GM21619 (cell line): ENCODE measurements at regions not wholly inside any gene's neighbourhood (a gene's known extent, or its start where the extent isn't known, plus 50 kb on each side); places are given as distances from the start of the nearest gene placed in this dataset.

Experiments used
- ATAC-seq: cut with Tn5 transposase; IDR thresholded peaks from one replicate; pipeline ENCODE4 v1.9.1; 2021; ENCODE audit not compliant: unreplicated experiment

- no peak for ATAC-seq
Observed at GRCh38 chr2:16840496-16841172, 175.0 kb upstream of the CYRIA start.

- ATAC-seq: no peak
Observed at GRCh38 chr2:16832910-16833309, 167.3 kb upstream of the CYRIA start.

- no peak for ATAC-seq
Observed at GRCh38 chr2:16828828-16829160, 163.2 kb upstream of the CYRIA start.

GRCh38 chr2:16828044-16828827 lies 162.6 kb upstream of the CYRIA start:
- ATAC-seq: no peak

- ATAC-seq: no peak
Observed at GRCh38 chr2:16824472-16824871, 158.8 kb upstream of the CYRIA start.

GRCh38 chr2:16821692-16822091 lies 156.1 kb upstream of the CYRIA start:
- no peak for ATAC-seq

- no peak for ATAC-seq
Observed at GRCh38 chr2:16818203-16818556, 152.5 kb upstream of the CYRIA start.

GRCh38 chr2:16817305-16818202 lies 151.9 kb upstream of the CYRIA start:
- ATAC-seq: no peak

GRCh38 chr2:16816522-16816921 lies 150.9 kb upstream of the CYRIA start:
- ATAC-seq: no peak

GRCh38 chr2:16816016-16816415 lies 150.4 kb upstream of the CYRIA start:
- ATAC-seq: no peak

- ATAC-seq: no peak
Observed at GRCh38 chr2:16813593-16813992, 148.0 kb upstream of the CYRIA start.

GRCh38 chr2:16798472-16798871 lies 132.8 kb upstream of the CYRIA start:
- ATAC-seq: no peak

GRCh38 chr2:16791496-16791895 lies 125.9 kb upstream of the CYRIA start:
- no peak for ATAC-seq

- ATAC-seq: no peak
Observed at GRCh38 chr2:16785149-16785548, 119.5 kb upstream of the CYRIA start.

- no peak for ATAC-seq
Observed at GRCh38 chr2:16784652-16785051, 119.0 kb upstream of the CYRIA start.

- ATAC-seq: no peak
Observed at GRCh38 chr2:16777123-16777870, 111.7 kb upstream of the CYRIA start.

- ATAC-seq: no peak
Observed at GRCh38 chr2:16775899-16776231, 110.2 kb upstream of the CYRIA start.

GRCh38 chr2:16774980-16775898 lies 109.6 kb upstream of the CYRIA start:
- no peak for ATAC-seq

- ATAC-seq: no peak
Observed at GRCh38 chr2:16774091-16774490, 108.5 kb upstream of the CYRIA start.

- ATAC-seq: peak; percentile 86
Observed at GRCh38 chr2:16773080-16773713, 107.6 kb upstream of the CYRIA start.
